ENCODE measurements at regions not wholly inside any gene's neighbourhood (a gene's known extent, or its start where the extent isn't known, plus 50 kb on each side); places are given as distances from the start of the nearest gene placed in this dataset.
A peak's percentile ranks its signal among the peaks of the same experiment; 100 is the strongest.

- no peak for DNase-seq
Observed at GRCh38 chr22:27406389-27406861, 395.1 kb downstream of the MN1 start.

DNA sequence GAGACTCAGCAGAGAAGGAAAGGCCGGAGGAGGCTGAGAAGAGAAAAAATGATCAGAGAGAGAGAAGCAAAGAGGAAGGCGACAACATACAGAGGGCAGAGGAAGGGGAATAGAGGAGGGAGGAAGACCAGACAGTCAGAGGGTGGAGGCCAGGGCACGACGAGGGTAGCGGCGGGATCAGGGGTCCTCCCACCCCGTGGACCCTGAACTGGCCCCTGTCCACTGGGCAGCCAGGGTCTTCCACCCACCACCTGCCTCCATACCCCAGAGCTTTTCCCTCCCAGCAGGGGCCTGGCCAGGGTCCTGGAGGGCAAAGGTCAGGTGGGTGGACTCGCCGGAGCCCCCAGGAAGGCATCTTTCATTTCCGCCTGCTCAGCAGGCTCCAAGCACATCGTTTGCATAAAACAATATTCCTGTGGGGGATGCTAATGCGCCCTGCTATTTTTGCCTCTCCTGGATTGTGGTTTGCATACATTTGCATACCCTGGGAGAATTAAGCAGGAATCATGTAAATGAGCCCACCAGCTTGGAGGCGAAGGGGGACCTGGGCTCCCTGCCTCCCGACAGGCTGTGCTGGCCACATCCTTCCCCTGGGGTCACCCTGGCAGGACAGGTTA, 394.1 kb downstream of the MN1 start:
- DNase-seq = no peak

DNA sequence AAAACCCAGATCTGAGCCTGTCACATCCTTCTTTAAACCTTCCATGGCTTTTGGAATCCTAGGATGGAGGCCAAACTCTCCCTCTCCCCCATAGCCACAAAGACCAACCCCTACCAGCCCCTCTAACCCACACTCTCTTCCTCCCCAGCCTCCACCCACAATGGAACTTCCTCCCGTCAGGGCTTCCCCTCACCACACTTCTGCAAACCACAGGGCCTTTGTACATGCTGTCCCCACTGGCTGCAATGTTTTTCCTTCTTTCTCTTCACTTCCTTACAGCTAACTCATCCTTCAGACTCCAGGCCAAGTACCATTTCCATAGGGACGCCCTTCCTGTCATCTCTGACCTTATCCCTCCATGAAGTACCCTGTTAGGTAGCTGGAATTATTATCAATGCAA, 393.5 kb downstream of the MN1 start:
- DNase-seq = peak; percentile 38

- DNase-seq = no peak
Observed at GRCh38 chr22:27409299-27409698, 392.3 kb downstream of the MN1 start.

GRCh38 chr22:27412866-27413445, 388.6 kb downstream of the MN1 start:
- no peak for DNase-seq

DNA sequence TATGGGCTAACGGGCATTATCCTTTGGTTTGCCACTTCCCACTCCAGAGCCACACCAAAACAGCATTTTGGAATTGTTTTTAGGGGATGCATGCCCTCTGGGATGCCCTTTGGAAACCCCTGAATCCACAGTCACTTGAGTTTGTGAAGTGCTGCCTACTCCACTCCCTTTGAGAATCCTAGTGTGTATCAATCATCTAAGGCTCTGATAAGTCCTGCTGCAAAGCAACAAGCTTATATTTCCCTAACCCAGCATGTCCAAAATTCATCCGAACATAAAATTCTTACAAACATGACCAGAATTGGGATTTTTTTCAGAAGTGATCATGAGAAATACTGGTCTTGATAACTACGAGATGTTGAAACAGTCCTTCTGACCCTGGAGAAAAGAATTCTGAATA, 387.9 kb downstream of the MN1 start:
- no peak for DNase-seq

- peak; percentile 93 for DNase-seq
Observed at GRCh38 chr22:27416511-27417420, 384.8 kb downstream of the MN1 start.

- no peak for DNase-seq
Observed at GRCh38 chr22:27417421-27417814, 384.1 kb downstream of the MN1 start.

DNA sequence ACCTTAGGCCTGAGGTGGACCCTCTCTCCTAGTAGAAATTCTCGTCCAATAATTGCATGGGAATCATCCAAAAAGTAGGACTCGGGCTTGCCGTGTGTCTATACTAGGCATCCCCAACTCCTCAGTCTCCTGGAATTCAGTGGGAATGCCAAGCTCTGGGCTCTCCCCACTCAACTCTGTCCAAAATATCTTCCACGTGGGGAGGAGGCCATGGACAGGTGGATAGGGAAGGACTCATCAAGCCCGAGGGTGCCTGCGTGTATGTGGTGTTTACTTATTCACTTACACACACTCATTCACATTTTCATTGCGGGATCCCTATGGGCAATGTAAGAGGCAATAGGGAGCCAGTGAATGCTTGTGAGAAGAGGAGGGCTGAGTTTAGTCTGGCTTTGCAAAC, 383.3 kb downstream of the MN1 start:
- DNase-seq = no peak

DNA sequence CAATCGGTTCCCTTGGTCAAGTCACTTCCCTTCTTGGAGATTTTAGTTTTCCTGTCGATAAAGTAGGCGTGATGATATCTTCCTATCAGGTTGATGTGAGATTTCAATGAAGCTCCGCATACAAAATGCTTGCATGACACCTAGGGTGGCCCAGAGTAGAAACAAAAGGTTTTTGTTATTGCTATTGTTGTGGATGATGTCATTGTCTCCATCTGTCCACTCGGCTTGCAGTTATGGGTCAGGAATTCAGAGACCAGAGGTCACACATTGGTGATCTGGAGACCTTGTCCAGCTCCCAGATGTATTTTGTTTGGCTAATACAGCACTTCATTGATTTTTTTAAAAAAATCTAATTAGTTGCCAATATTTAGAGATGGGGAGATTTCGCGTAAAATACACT, 382.1 kb downstream of the MN1 start:
- no peak for DNase-seq

DNA sequence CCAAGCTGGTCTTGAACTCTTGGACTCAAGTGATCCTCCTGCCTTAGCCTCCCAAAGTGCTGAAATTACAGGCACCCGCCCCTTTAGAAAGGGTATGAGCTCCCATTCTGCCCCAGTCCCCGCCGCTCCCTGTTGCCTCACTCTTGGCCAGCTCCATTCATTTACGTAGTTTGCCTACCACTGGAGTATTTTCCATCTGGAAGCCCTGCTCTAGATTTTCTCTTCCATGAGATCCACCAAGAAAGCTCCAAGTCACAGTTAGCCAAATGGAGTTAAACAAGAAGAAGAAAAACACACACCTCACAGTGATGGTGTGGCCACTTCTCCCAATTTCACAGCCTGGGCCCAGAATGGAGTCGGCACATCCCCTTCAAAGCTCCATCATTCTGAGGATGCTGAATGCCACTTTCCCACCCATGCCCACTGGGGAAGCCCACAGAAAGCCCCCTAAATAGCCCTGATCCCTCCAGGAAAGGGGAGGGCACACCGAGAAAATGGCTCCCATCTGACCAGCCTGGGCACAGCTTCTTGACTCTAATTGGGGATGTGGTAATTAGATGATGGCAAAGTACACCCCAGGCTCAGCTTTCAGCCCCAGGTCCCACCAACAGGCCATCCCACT, 381.2 kb downstream of the MN1 start:
- DNase-seq = no peak

GRCh38 chr22:27420817-27421361, 380.7 kb downstream of the MN1 start:
- DNase-seq = peak; percentile 32

DNA sequence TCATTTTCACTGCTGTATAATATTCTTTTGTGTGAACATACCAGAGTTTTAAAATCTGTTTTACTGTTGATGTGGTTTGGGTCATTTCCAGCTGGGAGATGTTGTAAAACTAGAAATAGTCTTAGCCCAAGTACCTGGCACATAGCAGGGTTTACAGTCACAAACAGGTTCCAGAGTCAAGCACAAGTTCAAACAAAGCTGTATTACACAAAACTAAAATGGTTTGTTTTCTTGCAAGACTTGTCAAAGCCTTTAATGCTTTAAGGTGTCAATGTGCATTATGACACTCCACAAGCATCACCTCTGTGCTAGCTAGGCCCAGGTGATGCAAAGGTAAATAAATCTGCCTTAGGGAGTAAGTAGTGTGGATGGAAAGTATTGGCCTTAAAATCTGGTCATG, 379.1 kb downstream of the MN1 start:
- no peak for DNase-seq

- DNase-seq = no peak
Observed at GRCh38 chr22:27424319-27424718, 377.2 kb downstream of the MN1 start.

DNA sequence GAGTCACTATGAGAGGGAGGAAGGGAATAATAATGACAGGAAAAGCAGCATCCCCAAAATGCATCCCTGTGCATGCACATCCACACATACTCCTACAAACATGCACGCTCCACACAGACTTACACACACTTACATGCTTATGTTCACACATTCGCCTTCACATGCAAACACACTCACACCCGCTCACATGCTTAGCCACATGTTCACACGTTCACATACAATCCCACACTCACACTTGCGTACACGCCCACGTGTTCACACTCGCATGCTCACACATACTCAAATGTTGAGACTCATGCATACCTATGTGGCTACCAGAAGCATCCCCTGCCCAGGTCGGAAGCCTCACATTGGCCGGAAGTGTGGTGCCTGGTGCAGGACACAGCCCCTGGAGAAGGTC, 372.1 kb downstream of the MN1 start:
- no peak for DNase-seq

DNA sequence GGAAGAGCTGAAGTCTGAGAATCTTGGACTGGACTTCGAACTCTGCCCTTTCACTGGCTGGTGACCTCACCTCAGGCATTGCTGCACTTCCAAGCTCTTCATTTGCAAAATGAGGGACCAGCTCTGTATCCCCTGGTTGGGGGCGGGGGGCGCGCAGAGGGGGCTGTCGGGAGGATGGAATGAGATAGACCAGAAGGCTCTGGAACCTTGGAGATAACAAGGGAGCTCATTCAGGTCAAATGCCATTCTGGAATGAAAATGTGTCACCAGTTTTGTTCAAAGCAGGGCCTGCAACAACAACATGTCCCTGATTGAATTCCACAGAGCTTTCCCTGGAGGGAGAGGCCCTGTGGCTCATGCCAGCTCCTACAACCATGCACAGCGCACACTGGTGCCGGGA, 370.5 kb downstream of the MN1 start:
- no peak for DNase-seq

DNA sequence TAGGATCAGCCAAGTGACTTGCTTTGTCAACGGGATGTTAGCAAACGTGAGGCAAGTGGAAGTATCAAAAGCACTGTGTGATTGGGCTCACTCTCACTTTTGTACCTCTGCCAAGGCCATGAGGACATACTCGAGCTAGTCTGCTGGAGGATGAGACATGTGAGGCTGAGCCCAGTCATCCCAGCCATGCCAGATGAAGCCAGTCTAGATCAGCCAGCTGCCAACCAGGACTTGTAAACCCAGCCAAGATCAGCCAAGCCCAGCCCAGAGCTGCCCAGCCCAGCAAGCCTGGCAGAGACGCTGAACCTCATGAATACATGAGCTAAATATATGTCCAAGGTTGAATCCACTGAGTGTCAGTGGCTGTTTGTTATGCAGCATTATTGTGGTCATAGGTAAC, 369.7 kb downstream of the MN1 start:
- no peak for DNase-seq

DNA sequence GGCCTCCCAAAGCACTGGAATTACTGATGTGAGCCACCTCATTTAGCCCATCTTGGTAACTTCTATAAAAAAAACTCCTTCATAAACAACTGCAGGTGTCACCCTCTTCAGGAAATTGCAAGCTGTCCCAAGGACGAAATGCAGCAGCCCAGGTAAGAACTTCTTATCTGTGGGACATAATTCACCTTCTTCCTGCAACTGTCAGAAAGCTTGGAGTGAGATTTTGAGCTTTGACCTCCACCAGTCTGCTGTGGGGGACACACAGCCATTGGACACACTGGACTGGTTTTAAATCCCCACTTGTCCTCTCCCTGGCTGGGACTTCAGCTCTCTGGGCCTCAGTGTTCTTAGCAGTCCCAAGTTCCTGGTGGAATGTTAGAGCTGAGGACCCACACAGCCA, 368.5 kb downstream of the MN1 start:
- DNase-seq = no peak

GRCh38 chr22:27433585-27434190, 367.9 kb downstream of the MN1 start:
- no peak for DNase-seq

- no peak for DNase-seq
Observed at GRCh38 chr22:27434898-27435297, 366.7 kb downstream of the MN1 start.

DNA sequence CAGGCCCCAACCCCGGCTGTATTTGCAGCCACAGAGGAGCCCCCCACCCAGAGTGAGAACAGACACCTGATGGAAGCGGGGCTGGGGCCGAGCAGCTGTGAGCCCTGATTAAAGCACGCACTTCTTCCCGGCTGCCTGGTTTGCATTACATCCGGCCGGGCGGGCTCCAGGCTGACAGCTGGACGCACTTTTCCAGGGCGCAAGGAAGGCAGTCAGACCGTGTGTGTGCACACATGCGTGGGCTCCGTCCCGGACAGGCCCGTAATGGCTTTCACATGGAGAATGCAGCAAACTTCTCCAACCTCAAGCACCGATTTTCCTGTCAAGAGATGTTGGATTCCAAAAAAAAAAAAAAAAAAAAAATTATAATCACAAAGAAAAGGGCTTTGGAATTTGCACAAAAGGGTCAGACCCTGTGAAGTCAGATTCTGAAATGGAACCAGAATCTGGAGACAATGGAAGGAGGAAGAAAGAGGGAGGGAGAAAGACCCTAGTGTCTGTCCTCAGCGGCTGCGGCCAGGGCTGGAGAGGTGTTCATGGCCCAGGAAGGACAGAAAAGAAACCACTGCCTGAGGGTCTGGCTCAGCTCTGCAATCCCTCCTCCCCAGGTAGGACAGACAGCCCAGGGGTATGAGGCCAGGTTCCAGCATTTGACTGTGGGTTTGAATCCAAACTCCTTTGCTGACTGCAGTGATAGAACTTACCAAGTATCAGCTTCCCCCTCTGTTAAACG, 365.5 kb downstream of the MN1 start:
- no peak for DNase-seq

DNA sequence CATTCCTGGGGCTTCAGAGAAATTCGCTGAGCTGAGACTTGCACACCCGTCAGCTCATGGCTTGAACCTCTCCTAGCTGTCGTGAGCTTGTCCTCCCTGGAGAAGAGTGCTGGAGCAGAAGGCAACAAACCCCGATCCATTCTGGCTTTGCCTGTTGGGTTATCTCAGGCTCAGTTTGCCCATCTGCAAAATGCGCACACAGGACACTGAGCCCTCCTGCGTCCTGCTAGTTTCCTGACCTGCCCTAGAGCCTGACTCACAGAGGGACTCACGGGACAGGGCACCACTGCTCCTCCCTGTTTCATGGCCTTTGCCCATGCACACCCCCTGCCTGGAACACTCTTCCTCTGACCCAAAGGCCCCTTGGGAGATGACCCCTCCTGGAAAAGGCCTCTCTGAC, 365.0 kb downstream of the MN1 start:
- no peak for DNase-seq
